Smooth muscle cell (in vitro differentiated cells): ENCODE measurements at regions not wholly inside any gene's neighbourhood (a gene's known extent, or its start where the extent isn't known, plus 50 kb on each side); places are given as distances from the start of the nearest gene placed in this dataset.

Source experiments
- DNase-seq: peaks from one replicate; lab custom pipeline; 2025; ENCODE audit not compliant: unreplicated experiment; lab: John Stamatoyannopoulos, UW
- H2AFZ ChIP-seq: fragments of 200-600 bp; sonication (generic); 2 replicates; pipeline ENCODE4 v1.6.0; 2016; ENCODE audit warnings: antibody characterized with exemption, low read depth, mild to moderate bottlenecking
- H3F3A ChIP-seq: fragments of 200-600 bp; sonication (generic); 2 replicates; pipeline ENCODE4 v1.6.0; 2017; ENCODE audit warnings: antibody characterized with exemption, low read depth
- H3K27ac ChIP-seq: fragments of 200-600 bp; sonication (generic); 2 replicates; pipeline ENCODE4 v1.5.1; 2016; ENCODE audit warnings: low read depth, mild to moderate bottlenecking
- H3K27me3 ChIP-seq: fragments of 200-600 bp; sonication (generic); 2 replicates; pipeline ENCODE4 v1.6.1; 2016; ENCODE audit warnings: low read depth, mild to moderate bottlenecking
- H3K36me3 ChIP-seq: fragments of 200-600 bp; sonication (generic); 2 replicates; pipeline ENCODE4 v1.5.1; 2016; ENCODE audit warnings: low read depth
- H3K4me1 ChIP-seq: fragments of 200-600 bp; sonication (generic); 2 replicates; pipeline ENCODE4 v1.5.1; 2016; ENCODE audit warnings: low read depth
- H3K4me2 ChIP-seq: fragments of 200-600 bp; sonication (generic); 2 replicates; pipeline ENCODE4 v1.6.0; 2016; ENCODE audit warnings: mild to moderate bottlenecking
- H3K4me3 ChIP-seq: fragments of 200-600 bp; sonication (generic); 2 replicates; pipeline ENCODE4 v1.5.1; 2016; ENCODE audit warnings: mild to moderate bottlenecking
- H3K79me2 ChIP-seq: fragments of 200-600 bp; sonication (generic); 2 replicates; pipeline ENCODE4 v1.6.0; 2016; ENCODE audit warnings: low read depth, mild to moderate bottlenecking
- H3K9ac ChIP-seq: fragments of 200-600 bp; sonication (generic); 2 replicates; pipeline ENCODE4 v1.6.0; 2016; ENCODE audit warnings: low read depth
- H3K9me3 ChIP-seq: fragments of 200-600 bp; sonication (generic); replicated peaks from 2 replicates; pipeline ENCODE4 v1.5.1; 2016; ENCODE audit warnings: low read depth
- H4K20me1 ChIP-seq: fragments of 200-600 bp; sonication (generic); 2 replicates; pipeline ENCODE4 v1.6.0; 2016; ENCODE audit warnings: low read depth
- CTCF ChIP-seq: fragments of 200-600 bp; sonication (generic); IDR thresholded peaks from 2 replicates; pipeline ENCODE4 v1.5.1; 2017; ENCODE audit warnings: borderline replicate concordance, mild to moderate bottlenecking, antibody characterized with exemption; ENCODE audit not compliant: insufficient read depth, poor library complexity, severe bottlenecking
- WGBS: methylation state at CpG from one replicate; pipeline ENCODE4 v1.1.7; 2016; ENCODE audit warnings: low lambda C conversion rate; 5-methylcytosine and 5-hydroxymethylcytosine counted together

DNA sequence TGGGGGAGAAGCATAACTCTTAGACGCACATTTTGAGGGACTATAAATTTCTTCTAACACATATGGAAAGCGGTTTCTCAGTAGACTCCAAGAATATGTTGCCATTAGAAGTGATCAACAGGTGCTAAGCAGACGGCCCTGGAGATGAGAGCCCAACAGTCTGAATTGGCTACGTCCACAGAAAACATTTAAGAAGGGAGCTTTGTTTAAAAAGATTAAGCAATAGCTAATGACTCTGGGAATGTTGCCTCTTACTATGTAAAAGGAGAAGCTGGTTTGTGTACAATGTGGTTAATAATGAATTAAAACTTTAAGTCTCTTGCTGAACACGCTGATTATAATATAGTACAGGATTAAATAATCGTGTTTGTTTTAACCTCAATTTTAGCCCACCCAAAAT is 399.5 kb downstream of the SMARCA1 start:
- Histone ChIP-seq H3K9ac (no peak overlapping the region), H3K27ac (no peak overlapping the region)

DNA sequence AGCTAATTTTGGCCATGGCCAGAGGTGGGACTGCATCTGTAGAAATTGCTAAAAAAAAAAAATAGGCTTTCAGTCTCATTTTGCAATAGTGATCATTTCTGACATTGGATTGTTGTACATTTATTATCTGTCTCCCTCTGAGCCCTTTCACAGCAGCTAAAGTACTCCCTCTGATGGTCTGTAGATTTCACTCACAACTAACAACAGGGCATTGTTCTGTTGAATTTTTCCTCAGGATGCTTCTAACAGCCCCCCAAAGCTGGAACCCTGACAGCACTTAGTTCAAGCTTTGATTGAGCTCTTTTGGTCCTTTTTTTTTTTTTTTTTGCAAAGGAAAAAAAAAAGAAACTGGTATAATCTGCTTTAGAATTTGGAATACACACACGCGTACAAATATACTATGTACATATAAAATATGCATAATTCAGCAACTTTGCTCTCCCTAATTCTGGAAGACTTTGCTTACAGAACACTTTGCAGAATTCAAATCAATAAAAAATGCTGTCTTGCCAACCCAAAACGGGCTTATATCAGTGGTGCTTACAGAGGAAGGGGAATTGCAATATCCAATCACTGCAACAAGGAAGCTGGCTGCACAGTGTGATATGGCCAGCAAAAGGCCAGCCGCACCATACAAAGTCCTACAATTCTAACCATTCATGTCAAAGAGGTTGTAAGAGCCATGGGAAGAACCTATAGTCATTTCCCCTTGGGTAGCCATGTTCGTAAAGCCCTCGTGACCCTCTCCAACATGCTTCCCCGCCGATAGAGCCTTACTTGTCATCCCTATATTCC is 406.4 kb downstream of the SMARCA1 start:
- Histone ChIP-seq H3F3A (no peaks in the 10 kb centered on the region), H3K79me2 (no peaks in the 10 kb centered on the region), H3K27ac (no peak overlapping the region), H3K4me1 (no peaks in the 10 kb centered on the region), H3K9ac (no peak overlapping the region), H4K20me1 (no peaks in the 10 kb centered on the region), H3K27me3 (no peaks in the 10 kb centered on the region), H3K4me2 (no peak overlapping the region), H3K36me3 (no peaks in the 10 kb centered on the region), H2AFZ (no peak overlapping the region), H3K4me3 (no peak overlapping the region), H3K9me3 (no peaks in the 10 kb centered on the region)
- WGBS, result 86% methylated on average over 8 of the region's 8 CpGs
- no peak for TF ChIP-seq CTCF
- DNase-seq, result no peak

More for the DNA sequence above, 399.5 kb downstream of the SMARCA1 start:
- Histone ChIP-seq H3K4me3 (no peak overlapping the region), H3K79me2 (no peaks in the 10 kb centered on the region), H3K4me1 (no peaks in the 10 kb centered on the region), H3F3A (no peaks in the 10 kb centered on the region), H3K4me2 (no peak overlapping the region), H4K20me1 (no peaks in the 10 kb centered on the region), H3K36me3 (no peaks in the 10 kb centered on the region), H3K9me3 (no peaks in the 10 kb centered on the region), H3K27me3 (no peaks in the 10 kb centered on the region), H2AFZ (no peak overlapping the region)
- no peak for DNase-seq
- 73% methylated on average over 6 of the region's 6 CpGs for WGBS
- TF ChIP-seq CTCF, result no peak

DNA sequence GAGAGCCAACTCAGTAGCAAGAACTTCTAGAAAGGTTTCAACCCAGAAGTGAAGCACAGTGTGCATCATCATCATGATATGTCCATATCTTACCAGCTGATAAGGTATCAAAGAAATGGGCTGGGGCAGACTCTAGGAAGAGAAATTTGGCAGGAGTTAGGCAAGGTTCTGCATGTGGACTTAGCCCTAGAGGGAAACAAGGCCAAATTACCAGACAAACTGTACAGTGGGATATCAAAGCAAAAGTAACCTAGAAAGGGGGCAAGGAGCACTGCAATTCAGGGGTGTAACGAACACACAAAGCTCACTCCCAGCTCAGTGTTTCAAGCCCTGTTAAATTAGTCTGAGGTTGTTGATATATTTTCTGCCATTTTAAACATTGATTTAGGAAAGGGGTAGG is 407.4 kb downstream of the SMARCA1 start:
- 50% methylated on average over 1 of the region's 1 CpG for WGBS
- no peak overlapping the region for H2AFZ ChIP-seq

More for the DNA sequence above, 407.4 kb downstream of the SMARCA1 start:
- H3K9me3 ChIP-seq, result no peaks in the 10 kb centered on the region
- H4K20me1 ChIP-seq, result no peaks in the 10 kb centered on the region
- no peaks in the 10 kb centered on the region for H3F3A ChIP-seq
- no peak for TF ChIP-seq CTCF
- DNase-seq, result no peak
- no peaks in the 10 kb centered on the region for H3K36me3 ChIP-seq
- no peak overlapping the region for H3K4me2 ChIP-seq
- no peaks in the 10 kb centered on the region for H3K79me2 ChIP-seq
- H3K4me1 ChIP-seq, result no peaks in the 10 kb centered on the region
- no peak overlapping the region for H3K9ac ChIP-seq
- H3K27me3 ChIP-seq, result no peaks in the 10 kb centered on the region
- no peak overlapping the region for H3K4me3 ChIP-seq
- no peak overlapping the region for H3K27ac ChIP-seq
